Heart right ventricle (tissue), 16 donors: ENCODE measurements at regions not wholly inside any gene's neighbourhood (a gene's known extent, or its start where the extent isn't known, plus 50 kb on each side); places are given as distances from the start of the nearest gene placed in this dataset.

Source experiments
- ATAC-seq, 8 donors: fragments of 200-7000 bp; cut with Tn5 transposase; one replicate each; pipeline ENCODE4 v1.9.1; 2020; ENCODE audit warnings: mild to moderate bottlenecking in 8 of 8, moderate library complexity in 8 of 8, moderate number of reproducible peaks in 1 of 8
- DNase-seq, 2 donors: peaks; one replicate each; pipeline ENCODE4 v3.0.0-alpha.2; 2020
- H3K27ac ChIP-seq, 10 donors: fragments of 200-600 bp; sonication (generic) in 2 of 10; one replicate each; pipeline versions ENCODE4 v1.5.0 to v1.8.0; 2020 to 2022; ENCODE audit warnings: mild to moderate bottlenecking in 3 of 10
- H3K27me3 ChIP-seq, 7 donors: fragments of 200-600 bp; one replicate each; pipeline ENCODE4 v1.8.0; 2021 to 2022; ENCODE audit warnings: mild to moderate bottlenecking in 2 of 7
- H3K36me3 ChIP-seq, 9 donors: fragments of 200-600 bp; sonication (generic) in 1 of 9; one replicate each; pipeline versions ENCODE4 v1.5.0 to v1.8.0; 2020 to 2022; ENCODE audit warnings: mild to moderate bottlenecking in 2 of 9
- H3K4me1 ChIP-seq, 9 donors: fragments of 200-600 bp; sonication (generic) in 1 of 9; one replicate each; pipeline versions ENCODE4 v1.5.0 to v1.8.0; 2020 to 2022; ENCODE audit warnings: mild to moderate bottlenecking in 4 of 9
- H3K4me3 ChIP-seq, 10 donors: fragments of 200-600 bp; sonication (generic) in 2 of 10; one replicate each; pipeline versions ENCODE4 v1.5.0 to v1.8.0; 2020 to 2022; ENCODE audit warnings: mild to moderate bottlenecking in 7 of 10, moderate library complexity in 2 of 10
- H3K9me3 ChIP-seq, 11 donors: fragments of 200-600 bp in 10 of 11; sonication (generic) in 2 of 11; one replicate each; pipeline versions ENCODE4 v1.5.0 to v1.8.0; 2013 to 2022; ENCODE audit warnings: mild to moderate bottlenecking in 2 of 11, control low read depth in 1 of 11, moderate library complexity in 1 of 11
- WGBS, 2 donors: extraction: QIAGEN DNeasy Blood & Tissue Kit; methylation state at CpG; one replicate each; pipeline ENCODE4 v1.1.7; 2013; ENCODE audit warnings: inconsistent platforms in 1 of 2; 5-methylcytosine and 5-hydroxymethylcytosine counted together
- intact Hi-C, 10 donors: fragments of 100-400 bp; cut with DNase I; formaldehyde crosslinking; loops; one replicate each; pipeline versions ENCODE4 v1.11.1 to v1.14.2; 2022
- TF ChIP-seq, protein P1 (sequence below), 9 donors: fragments of 200-600 bp; sonication (generic) in 2 of 9; IDR thresholded peaks; one replicate each; pipeline versions ENCODE4 v1.5.0 to v1.8.0; 2021 to 2022; ENCODE audit warnings: antibody characterized with exemption in 9 of 9, mild to moderate bottlenecking in 5 of 9, moderate library complexity in 1 of 9
- donor health status: Arrhythmogenic right ventricular cardiomyopathy.
- donor health status: ischemic (EF 13 %, LVEDD 7.1; RV severe dilation, severe dysfunction).
- donor health status: healthy with polysubstance abuse.
- donor health status: DM: no; HTN: yes; CAD: no.
- donor health status: DM: no; HTN: no; CAD: no.
- donor health status: ischemic (EF 25% LVEDD 6.9; RV normal size, moderate dysfunction).
- donor health status: ischemic (EF 25% LVEDD 5.7; RV mildly dilated, moderate dysfunction).
- donor health status: healthy.
- donor health status: DM: yes; HTN: yes; CAD: no.
- donor health status: Ischemic cardiomyopathy.
- donor health status: ischemic (EF 35%, LVEDD 5.7; RV mildly dilated, moderate dysfunction).
- donor health status: nonischemic (EF 11% LVEDD 7.7; RV severe dilation, severe dysfunction).
- donor health status: DM: yes; HTN: yes; CAD: no.
- donor health status: PGD.
- donor health status: ischemic (EF 29% LVEDD 5.4; RV normal size, mild dysfunction).
- donor health status: nonischemic (EF 23%, LVEDD 6.1; RV moderate dilation, normal function).

DNA sequence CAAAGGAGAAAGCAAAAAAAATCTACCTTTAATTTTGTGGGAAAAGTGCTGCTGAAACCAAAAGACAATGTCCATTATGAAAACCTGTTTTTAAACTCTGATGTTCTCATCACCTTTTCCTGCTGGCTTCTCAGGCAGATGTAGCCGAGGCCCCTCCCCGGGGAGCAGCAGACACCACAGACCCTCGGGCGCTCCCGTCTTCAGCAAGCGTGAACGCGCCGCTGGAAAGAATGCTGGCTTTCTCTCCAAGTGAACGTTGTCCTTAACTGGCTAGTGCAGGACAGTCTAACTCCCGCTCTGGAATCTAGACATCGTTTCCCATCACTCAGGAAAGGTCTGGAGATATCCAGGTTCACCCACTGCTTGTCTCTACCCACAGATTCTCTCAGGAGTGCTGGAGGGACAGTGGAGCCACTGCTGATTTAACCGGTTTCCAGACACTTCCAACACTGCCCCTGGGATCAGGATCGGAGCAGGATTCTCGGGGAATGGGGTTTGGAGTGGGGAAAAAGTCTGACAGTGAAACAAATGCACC, 211.2 kb downstream of the RBFOX3 start:
- ATAC-seq (no peak), DNase-seq (no peak)
- TF ChIP-seq, protein P1, sequence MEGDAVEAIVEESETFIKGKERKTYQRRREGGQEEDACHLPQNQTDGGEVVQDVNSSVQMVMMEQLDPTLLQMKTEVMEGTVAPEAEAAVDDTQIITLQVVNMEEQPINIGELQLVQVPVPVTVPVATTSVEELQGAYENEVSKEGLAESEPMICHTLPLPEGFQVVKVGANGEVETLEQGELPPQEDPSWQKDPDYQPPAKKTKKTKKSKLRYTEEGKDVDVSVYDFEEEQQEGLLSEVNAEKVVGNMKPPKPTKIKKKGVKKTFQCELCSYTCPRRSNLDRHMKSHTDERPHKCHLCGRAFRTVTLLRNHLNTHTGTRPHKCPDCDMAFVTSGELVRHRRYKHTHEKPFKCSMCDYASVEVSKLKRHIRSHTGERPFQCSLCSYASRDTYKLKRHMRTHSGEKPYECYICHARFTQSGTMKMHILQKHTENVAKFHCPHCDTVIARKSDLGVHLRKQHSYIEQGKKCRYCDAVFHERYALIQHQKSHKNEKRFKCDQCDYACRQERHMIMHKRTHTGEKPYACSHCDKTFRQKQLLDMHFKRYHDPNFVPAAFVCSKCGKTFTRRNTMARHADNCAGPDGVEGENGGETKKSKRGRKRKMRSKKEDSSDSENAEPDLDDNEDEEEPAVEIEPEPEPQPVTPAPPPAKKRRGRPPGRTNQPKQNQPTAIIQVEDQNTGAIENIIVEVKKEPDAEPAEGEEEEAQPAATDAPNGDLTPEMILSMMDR (IDR thresholded peaks at IDR 0.05): no peak
- Histone ChIP-seq H3K36me3 (no peaks in the 10 kb centered on the region), H3K27me3 (peaks cover 5 to 99% (median 86%) of the 10 kb centered on the region in 7 donors), H3K27ac (no peak overlapping the region), H3K9me3 (no peaks in the 10 kb centered on the region), H3K4me3 (no peak overlapping the region), H3K4me1 (peaks cover 0 to 9% (median 4%) of the 10 kb centered on the region in 9 donors)
- WGBS, 2 donors: 40 to 45% methylated on average over 15 of the region's 15 CpGs
- intact Hi-C loops: loop anchor here in 9 of 10 donors (5.0 to 10.0 kb wide), 7 partner anchors 303 to 415 kb away; no protein-coding TSS in a partner anchor

DNA sequence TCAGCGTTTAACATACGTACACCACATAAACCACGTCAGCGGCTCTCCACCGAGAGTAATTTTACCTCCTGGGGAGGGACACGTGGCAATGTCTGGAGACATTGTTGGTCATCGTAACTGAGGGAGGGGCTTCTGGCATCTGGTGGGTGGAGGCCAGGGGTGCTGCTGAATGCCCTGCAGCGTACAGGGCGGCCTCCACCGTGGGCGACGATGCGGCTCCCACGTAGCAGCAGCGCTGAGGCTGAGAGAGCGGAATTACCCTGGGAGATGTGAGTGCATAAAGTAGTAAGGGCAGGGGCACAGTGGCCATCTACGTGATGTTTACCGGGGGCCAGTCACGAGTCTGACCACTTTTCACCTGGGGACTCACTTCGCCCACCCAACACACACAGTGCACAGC, 212.4 kb downstream of the RBFOX3 start:
- H3K36me3 ChIP-seq: no peaks in the 10 kb centered on the region
- TF ChIP-seq, protein P1 (IDR thresholded peaks at IDR 0.05): no peak
- intact Hi-C loops: loop anchor here in 7 of 10 donors (10.0 kb wide), 5 partner anchors 306 to 414 kb away; no protein-coding TSS in a partner anchor
- H3K4me1 ChIP-seq: peaks cover 0 to 9% (median 4%) of the 10 kb centered on the region in 9 donors
- no peak for ATAC-seq
- 86 to 89% methylated on average over 20 of the region's 20 CpGs for WGBS, 2 donors
- no peaks in the 10 kb centered on the region for H3K9me3 ChIP-seq
- no peak overlapping the region for H3K27ac ChIP-seq
- no peak for DNase-seq
- no peak overlapping the region for H3K4me3 ChIP-seq
- H3K27me3 ChIP-seq: peaks cover 5 to 100% (median 93%) of the 10 kb centered on the region in 7 donors

DNA sequence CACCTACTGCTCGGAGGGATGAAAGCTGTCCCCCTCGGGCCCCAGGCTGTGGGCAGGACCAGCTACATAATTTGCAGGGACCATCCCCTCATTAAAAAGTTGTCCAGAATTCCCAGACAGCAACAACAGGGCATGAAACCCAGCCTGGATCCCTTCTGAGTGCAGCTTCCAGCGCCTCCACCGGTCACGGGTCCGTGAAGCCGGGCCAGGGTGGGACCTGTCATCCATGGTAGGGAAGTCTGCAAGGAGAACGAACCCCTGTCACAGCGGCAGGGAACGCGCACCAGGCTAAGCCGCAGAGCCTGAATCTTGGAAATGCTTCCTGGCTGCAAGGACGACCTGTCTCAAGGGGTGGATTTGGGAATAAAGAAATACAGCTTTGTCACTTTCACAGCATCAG, 214.2 kb downstream of the RBFOX3 start:
- DNase-seq (no peak), ATAC-seq (no peak)
- Histone ChIP-seq H3K4me1 (peaks cover 0 to 9% (median 4%) of the 10 kb centered on the region in 9 donors), H3K36me3 (no peaks in the 10 kb centered on the region), H3K4me3 (no peak overlapping the region), H3K27me3 (peaks cover 5 to 99% (median 88%) of the 10 kb centered on the region in 7 donors), H3K27ac (no peak overlapping the region), H3K9me3 (no peaks in the 10 kb centered on the region)
- intact Hi-C loops: loop anchor here in 7 of 10 donors (10.0 kb wide), 5 partner anchors 308 to 412 kb away; no protein-coding TSS in a partner anchor
- WGBS, 2 donors: 74 to 75% methylated on average over 13 of the region's 13 CpGs
- TF ChIP-seq, protein P1 (IDR thresholded peaks at IDR 0.05): no peak

DNA sequence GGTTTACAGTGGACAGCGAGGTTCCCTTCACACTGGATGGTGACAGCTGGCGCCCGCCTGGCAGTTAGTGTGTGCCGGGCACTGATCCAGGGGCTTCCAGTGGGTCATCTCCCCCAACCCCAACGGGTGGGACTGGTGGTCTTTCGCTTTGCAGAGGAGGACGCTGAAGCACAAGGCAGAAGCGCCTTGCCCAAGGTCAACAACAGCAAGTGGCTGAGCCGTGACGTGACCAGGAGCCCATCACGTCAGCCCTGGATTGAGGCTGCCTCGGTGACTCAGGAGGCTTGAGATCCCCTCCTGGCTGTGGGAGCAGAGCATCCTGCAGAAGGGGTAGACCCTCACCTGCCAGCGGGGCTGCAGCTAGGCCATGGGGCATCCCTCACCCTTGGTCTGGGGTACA, 215.3 kb downstream of the RBFOX3 start:
- WGBS, 2 donors: 79% methylated on average over 13 of the region's 13 CpGs
- Histone ChIP-seq H3K9me3 (no peaks in the 10 kb centered on the region), H3K4me3 (no peak overlapping the region), H3K27me3 (peaks cover 5 to 99% (median 90%) of the 10 kb centered on the region in 7 donors), H3K27ac (no peak overlapping the region), H3K36me3 (no peaks in the 10 kb centered on the region), H3K4me1 (peaks cover 0 to 3% (median 0%) of the 10 kb centered on the region in 9 donors)
- intact Hi-C loops: loop anchor here in 7 of 10 donors (2.0 to 10.0 kb wide), 6 partner anchors 309 to 411 kb away; no protein-coding TSS in a partner anchor
- DNase-seq (no peak), ATAC-seq (no peak)
- TF ChIP-seq, protein P1 (IDR thresholded peaks at IDR 0.05): no peak
